ENCODE measurements at regions not wholly inside any gene's neighbourhood (a gene's known extent, or its start where the extent isn't known, plus 50 kb on each side); places are given as distances from the start of the nearest gene placed in this dataset.

GRCh38 chr15:81540909-81541308 is 166.9 kb upstream of the TMC3 start:
- CTCF ChIA-PET = no interaction called here

GRCh38 chr15:81536356-81536755 is 162.3 kb upstream of the TMC3 start:
- ChIA-PET POLR2A (no interaction called here), CTCF (no interaction called here)
- no peak for DNase-seq (ENCODE audit: extremely low spot score)
- TF ChIP-seq CTCF (IDR thresholded peaks at IDR 0.05; ENCODE audit: control extremely low read depth, extremely low read depth, low read depth, missing control alignments) = no peak

More at GRCh38 chr15:81540909-81541308, 166.9 kb upstream of the TMC3 start:
- no peak for DNase-seq (ENCODE audit: extremely low spot score)
- POLR2A ChIA-PET = no interaction called here
- no peak for TF ChIP-seq CTCF (IDR thresholded peaks at IDR 0.05; ENCODE audit: control extremely low read depth, extremely low read depth, low read depth, missing control alignments)

GRCh38 chr15:81534124-81534523 is 160.1 kb upstream of the TMC3 start:
- CTCF ChIA-PET = no interaction called here
- no peak for TF ChIP-seq CTCF (IDR thresholded peaks at IDR 0.05; ENCODE audit: control extremely low read depth, extremely low read depth, low read depth, missing control alignments)
- POLR2A ChIA-PET = no interaction called here
- no peak for DNase-seq (ENCODE audit: extremely low spot score)

- no peak for DNase-seq (ENCODE audit: extremely low spot score)
- TF ChIP-seq CTCF (IDR thresholded peaks at IDR 0.05; ENCODE audit: control extremely low read depth, extremely low read depth, low read depth, missing control alignments) = no peak
- CTCF ChIA-PET = no interaction called here
- POLR2A ChIA-PET = no interaction called here
These were observed 158.0 kb upstream of the TMC3 start for GRCh38 chr15:81532001-81532400.

- TF ChIP-seq CTCF (IDR thresholded peaks at IDR 0.05; ENCODE audit: control extremely low read depth, extremely low read depth, low read depth, missing control alignments) = no peak
- DNase-seq (ENCODE audit: extremely low spot score) = no peak
- ChIA-PET POLR2A (no interaction called here), CTCF (no interaction called here)
These were observed 157.1 kb upstream of the TMC3 start for GRCh38 chr15:81531109-81531592.

- DNase-seq (ENCODE audit: extremely low spot score) = no peak
- ChIA-PET POLR2A (no interaction called here), CTCF (no interaction called here)
- no peak for TF ChIP-seq CTCF (IDR thresholded peaks at IDR 0.05; ENCODE audit: control extremely low read depth, extremely low read depth, low read depth, missing control alignments)
These were observed 156.3 kb upstream of the TMC3 start for GRCh38 chr15:81530271-81530691.

- DNase-seq (ENCODE audit: extremely low spot score) = no peak
- POLR2A ChIA-PET = no interaction called here
- CTCF ChIA-PET = no interaction called here
- TF ChIP-seq CTCF (IDR thresholded peaks at IDR 0.05; ENCODE audit: control extremely low read depth, extremely low read depth, low read depth, missing control alignments) = no peak
These were observed 155.5 kb upstream of the TMC3 start for GRCh38 chr15:81529481-81529880.

Measured in GM10248 (cell line).